Mesodermal cell (in vitro differentiated cells): ENCODE measurements at regions not wholly inside any gene's neighbourhood (a gene's known extent, or its start where the extent isn't known, plus 50 kb on each side); places are given as distances from the start of the nearest gene placed in this dataset.
A peak's percentile ranks its signal among the peaks of the same experiment; 100 is the strongest.
"Not testable (repeated sequence)": the region's sequence is repeated elsewhere in the genome, so short reads cannot be mapped to it uniquely, and the experiment has no call there.

ENCODE experiments used
- H3K27ac ChIP-seq: 2 replicates; pipeline ENCODE4 v1.7.0; 2013; ENCODE audit warnings: mild to moderate bottlenecking, low read depth, low read length, moderate library complexity; ENCODE audit not compliant: severe bottlenecking
- H3K36me3 ChIP-seq: 2 replicates; pipeline ENCODE4 v1.7.1; 2013; ENCODE audit warnings: mild to moderate bottlenecking, low read length, moderate library complexity; ENCODE audit not compliant: control insufficient read depth, insufficient read depth
- H3K4me1 ChIP-seq: one replicate; pipeline ENCODE4 v1.7.1; 2013; ENCODE audit warnings: mild to moderate bottlenecking, low read length; ENCODE audit not compliant: insufficient read depth, control insufficient read depth, poor library complexity, severe bottlenecking
- H3K4me3 ChIP-seq: 2 replicates; pipeline ENCODE4 v1.7.0; 2013; ENCODE audit warnings: low read length, control low read depth, mild to moderate bottlenecking; ENCODE audit not compliant: insufficient read depth, poor library complexity, severe bottlenecking; ENCODE audit errors: extremely low read depth
- H3K9me3 ChIP-seq: 2 replicates; pipeline ENCODE4 v1.7.1; 2013; ENCODE audit warnings: mild to moderate bottlenecking, low read length, moderate library complexity; ENCODE audit not compliant: control insufficient read depth
- WGBS, 2 experiments: methylation state at CpG; one replicate each; pipeline ENCODE4 v1.1.5; 2013; ENCODE audit warnings: missing lambda C conversion rate in 2 of 2; ENCODE audit not compliant: insufficient coverage in 2 of 2; 5-methylcytosine and 5-hydroxymethylcytosine counted together

- peaks cover 3% of the 10 kb centered on the region for H3K4me1 ChIP-seq
- H3K27ac ChIP-seq = no peak overlapping the region
- no peaks in the 10 kb centered on the region for H3K36me3 ChIP-seq
- no peaks in the 10 kb centered on the region for H3K9me3 ChIP-seq
- H3K4me3 ChIP-seq = no peak overlapping the region
- WGBS, 2 experiments = 89 to 93% methylated on average over 5 of the region's 5 CpGs
Measured at GRCh38 chr10:35934642-35934995, 292.5 kb upstream of the FZD8 start.

GRCh38 chr10:35933940-35934641 lies 292.0 kb upstream of the FZD8 start:
- WGBS, 2 experiments = 74 to 82% methylated on average over 3 to 5 of the region's 5 CpGs
- Histone ChIP-seq H3K4me1 (peaks cover 3% of the 10 kb centered on the region), H3K36me3 (no peaks in the 10 kb centered on the region), H3K9me3 (no peaks in the 10 kb centered on the region), H3K4me3 (no peak overlapping the region), H3K27ac (no peak overlapping the region)

GRCh38 chr10:35933491-35933890 lies 291.4 kb upstream of the FZD8 start:
- Histone ChIP-seq H3K4me3 (no peak overlapping the region), H3K27ac (no peak overlapping the region), H3K4me1 (peaks cover 3% of the 10 kb centered on the region), H3K36me3 (no peaks in the 10 kb centered on the region), H3K9me3 (no peaks in the 10 kb centered on the region)
- 86% methylated on average over 1 of the region's 1 CpG; no CpG with 5 or more reads in 1 of the 2 experiments for WGBS, 2 experiments

- WGBS, 2 experiments = no CpG with 5 or more reads among the region's 2 CpGs
Measured at GRCh38 chr10:35929962-35930361, 287.9 kb upstream of the FZD8 start.

GRCh38 chr10:35928748-35929147 lies 286.7 kb upstream of the FZD8 start:
- 81 to 100% methylated on average over 3 of the region's 6 CpGs for WGBS, 2 experiments
- Histone ChIP-seq H3K9me3 (no peaks in the 10 kb centered on the region), H3K4me1 (peaks cover 33% of the 10 kb centered on the region), H3K4me3 (no peak overlapping the region), H3K36me3 (no peaks in the 10 kb centered on the region), H3K27ac (no peak overlapping the region)

More at GRCh38 chr10:35929962-35930361, 287.9 kb upstream of the FZD8 start:
- not testable (repeated sequence) for H3K36me3 ChIP-seq, H3K4me3 ChIP-seq, H3K9me3 ChIP-seq, H3K27ac ChIP-seq
- H3K4me1 ChIP-seq = peaks cover 28% of the 10 kb centered on the region

- Histone ChIP-seq H3K36me3 (no peaks in the 10 kb centered on the region), H3K9me3 (no peaks in the 10 kb centered on the region), H3K27ac (no peak overlapping the region), H3K4me1 (peaks cover 34% of the 10 kb centered on the region), H3K4me3 (no peak overlapping the region)
- 95 to 100% methylated on average over 6 of the region's 9 CpGs for WGBS, 2 experiments
Measured at GRCh38 chr10:35927990-35928488, 285.9 kb upstream of the FZD8 start.

GRCh38 chr10:35927341-35927740 lies 285.2 kb upstream of the FZD8 start:
- WGBS, 2 experiments = 89 to 93% methylated on average over 4 to 5 of the region's 7 CpGs
- Histone ChIP-seq H3K36me3 (no peaks in the 10 kb centered on the region), H3K4me1 (peaks cover 40% of the 10 kb centered on the region), H3K9me3 (no peaks in the 10 kb centered on the region), H3K27ac (no peak overlapping the region), H3K4me3 (no peak overlapping the region)

GRCh38 chr10:35926846-35927245 lies 284.8 kb upstream of the FZD8 start:
- Histone ChIP-seq H3K36me3 (no peaks in the 10 kb centered on the region), H3K9me3 (no peaks in the 10 kb centered on the region), H3K4me1 (peaks cover 40% of the 10 kb centered on the region), H3K4me3 (no peak overlapping the region), H3K27ac (peak overlapping the region; percentile 24)
- WGBS, 2 experiments = no CpG with 5 or more reads among the region's 1 CpG

- Histone ChIP-seq H3K9me3 (no peaks in the 10 kb centered on the region), H3K4me3 (no peak overlapping the region), H3K27ac (peak overlapping the region; percentile 80), H3K36me3 (no peaks in the 10 kb centered on the region), H3K4me1 (peaks cover 43% of the 10 kb centered on the region)
- 0% methylated on average over 1 of the region's 1 CpG for WGBS, 2 experiments
Measured at GRCh38 chr10:35925493-35925892, 283.4 kb upstream of the FZD8 start.

- Histone ChIP-seq H3K4me3 (no peak overlapping the region), H3K27ac (peak overlapping the region; percentile 80), H3K9me3 (no peaks in the 10 kb centered on the region), H3K36me3 (no peaks in the 10 kb centered on the region), H3K4me1 (peaks cover 43% of the 10 kb centered on the region)
- WGBS, 2 experiments = 73 to 75% methylated on average over 1 of the region's 1 CpG
Measured at GRCh38 chr10:35924759-35925158, 282.7 kb upstream of the FZD8 start.

- H3K4me3 ChIP-seq = no peak overlapping the region
- H3K4me1 ChIP-seq = peaks cover 41% of the 10 kb centered on the region
- no peaks in the 10 kb centered on the region for H3K36me3 ChIP-seq
- no peaks in the 10 kb centered on the region for H3K9me3 ChIP-seq
- H3K27ac ChIP-seq = no peak overlapping the region
- WGBS, 2 experiments = 90% methylated on average over 3 of the region's 4 CpGs; no CpG with 5 or more reads in 1 of the 2 experiments
Measured at GRCh38 chr10:35922876-35923600, 280.9 kb upstream of the FZD8 start.
